ENCODE measurements at regions not wholly inside any gene's neighbourhood (a gene's known extent, or its start where the extent isn't known, plus 50 kb on each side); places are given as distances from the start of the nearest gene placed in this dataset.

DNA sequence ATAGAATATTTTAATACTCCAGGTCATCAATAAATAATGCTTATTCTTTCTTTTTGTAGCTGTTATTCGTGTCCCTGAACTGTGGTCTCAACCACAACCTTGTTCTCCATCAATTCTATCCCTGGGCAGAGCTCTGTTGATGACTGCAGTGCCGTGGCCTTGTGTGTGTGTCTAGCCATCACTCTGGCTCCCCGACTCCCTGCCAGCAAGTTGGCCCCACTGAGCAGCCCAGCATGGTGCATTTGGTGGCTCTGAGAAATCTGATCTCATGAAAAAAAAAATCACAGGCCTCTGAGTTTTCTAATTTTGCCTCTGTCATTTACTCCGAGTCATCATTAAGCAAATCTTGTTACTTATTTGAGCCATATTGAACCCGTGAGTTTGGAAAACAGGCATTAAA lies 164.7 kb downstream of the GOLGA6L6 start:
- TF ChIP-seq, protein P1, sequence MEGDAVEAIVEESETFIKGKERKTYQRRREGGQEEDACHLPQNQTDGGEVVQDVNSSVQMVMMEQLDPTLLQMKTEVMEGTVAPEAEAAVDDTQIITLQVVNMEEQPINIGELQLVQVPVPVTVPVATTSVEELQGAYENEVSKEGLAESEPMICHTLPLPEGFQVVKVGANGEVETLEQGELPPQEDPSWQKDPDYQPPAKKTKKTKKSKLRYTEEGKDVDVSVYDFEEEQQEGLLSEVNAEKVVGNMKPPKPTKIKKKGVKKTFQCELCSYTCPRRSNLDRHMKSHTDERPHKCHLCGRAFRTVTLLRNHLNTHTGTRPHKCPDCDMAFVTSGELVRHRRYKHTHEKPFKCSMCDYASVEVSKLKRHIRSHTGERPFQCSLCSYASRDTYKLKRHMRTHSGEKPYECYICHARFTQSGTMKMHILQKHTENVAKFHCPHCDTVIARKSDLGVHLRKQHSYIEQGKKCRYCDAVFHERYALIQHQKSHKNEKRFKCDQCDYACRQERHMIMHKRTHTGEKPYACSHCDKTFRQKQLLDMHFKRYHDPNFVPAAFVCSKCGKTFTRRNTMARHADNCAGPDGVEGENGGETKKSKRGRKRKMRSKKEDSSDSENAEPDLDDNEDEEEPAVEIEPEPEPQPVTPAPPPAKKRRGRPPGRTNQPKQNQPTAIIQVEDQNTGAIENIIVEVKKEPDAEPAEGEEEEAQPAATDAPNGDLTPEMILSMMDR (IDR thresholded peaks at IDR 0.05) = no peak
- no peak for TF ChIP-seq POLR2A (IDR thresholded peaks at IDR 0.05; ENCODE audit: low read depth)
- no peak for TF ChIP-seq EP300 (IDR thresholded peaks at IDR 0.05)
